ENCODE measurements at regions not wholly inside any gene's neighbourhood (a gene's known extent, or its start where the extent isn't known, plus 50 kb on each side); places are given as distances from the start of the nearest gene placed in this dataset.
A peak's percentile ranks its signal among the peaks of the same experiment; 100 is the strongest.
"Not testable (repeated sequence)": the region's sequence is repeated elsewhere in the genome, so short reads cannot be mapped to it uniquely, and the experiment has no call there.

GRCh38 chr2:161033059-161033660 is 127.1 kb upstream of the TANK start:
- no peak for DNase-seq

DNA sequence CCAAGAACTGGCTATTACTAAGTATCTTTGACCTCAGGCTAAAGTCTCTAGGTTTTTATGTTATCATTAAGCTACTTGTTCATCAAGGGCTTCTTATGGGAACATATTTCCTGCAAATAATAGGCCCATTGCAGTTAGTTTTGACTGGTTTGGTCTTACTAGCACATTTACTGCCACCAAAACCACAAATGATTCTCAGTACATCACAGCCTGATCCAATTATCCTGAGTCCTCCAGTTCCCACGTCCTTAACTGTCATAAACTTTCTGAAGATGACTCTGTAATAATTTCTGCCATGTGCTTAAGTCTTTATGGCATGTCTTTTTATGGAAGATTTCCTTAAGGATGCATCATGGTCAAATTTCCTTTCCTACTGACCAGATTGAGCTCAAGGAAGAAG is 123.3 kb upstream of the TANK start:
- no peak for DNase-seq

DNA sequence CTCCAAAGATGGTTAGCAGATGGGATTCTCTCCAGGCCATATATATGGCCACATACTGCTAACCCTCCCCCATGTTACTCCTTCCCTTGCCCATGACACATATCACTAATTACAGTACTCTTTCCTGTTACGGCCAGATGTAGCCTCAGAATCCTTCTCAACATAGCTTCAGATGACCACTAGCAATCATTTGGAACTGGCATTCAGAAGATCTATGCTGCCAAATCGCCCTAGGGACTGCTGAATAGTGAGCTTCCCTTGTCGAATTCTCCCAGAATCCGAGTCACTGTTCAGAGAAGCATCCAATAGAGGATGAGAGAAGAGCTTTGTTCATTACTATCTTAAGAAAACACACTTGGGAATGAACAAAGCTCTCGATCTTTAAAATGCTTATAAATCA is 121.2 kb upstream of the TANK start:
- no peak for DNase-seq

DNA sequence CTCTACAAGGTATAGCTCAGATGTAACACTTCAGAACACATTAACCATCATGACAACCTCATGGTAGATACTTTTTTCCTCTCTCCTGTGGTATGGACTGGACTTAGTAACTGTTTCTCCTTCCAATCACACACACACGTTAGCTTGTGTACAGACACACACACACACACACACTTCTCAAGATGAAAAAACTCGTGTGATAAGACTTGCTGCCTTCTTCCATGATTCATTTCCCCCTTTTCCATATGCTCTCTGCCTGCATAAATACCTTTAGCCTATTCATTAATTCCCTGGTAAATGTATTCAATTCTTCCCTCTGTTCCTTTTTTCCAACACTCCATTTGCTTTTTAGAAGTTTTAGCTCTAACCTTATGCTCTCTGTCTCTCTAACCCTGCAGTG is 118.9 kb upstream of the TANK start:
- DNase-seq, result no peak

GRCh38 chr2:161042990-161043625 is 117.1 kb upstream of the TANK start:
- DNase-seq, result no peak

DNA sequence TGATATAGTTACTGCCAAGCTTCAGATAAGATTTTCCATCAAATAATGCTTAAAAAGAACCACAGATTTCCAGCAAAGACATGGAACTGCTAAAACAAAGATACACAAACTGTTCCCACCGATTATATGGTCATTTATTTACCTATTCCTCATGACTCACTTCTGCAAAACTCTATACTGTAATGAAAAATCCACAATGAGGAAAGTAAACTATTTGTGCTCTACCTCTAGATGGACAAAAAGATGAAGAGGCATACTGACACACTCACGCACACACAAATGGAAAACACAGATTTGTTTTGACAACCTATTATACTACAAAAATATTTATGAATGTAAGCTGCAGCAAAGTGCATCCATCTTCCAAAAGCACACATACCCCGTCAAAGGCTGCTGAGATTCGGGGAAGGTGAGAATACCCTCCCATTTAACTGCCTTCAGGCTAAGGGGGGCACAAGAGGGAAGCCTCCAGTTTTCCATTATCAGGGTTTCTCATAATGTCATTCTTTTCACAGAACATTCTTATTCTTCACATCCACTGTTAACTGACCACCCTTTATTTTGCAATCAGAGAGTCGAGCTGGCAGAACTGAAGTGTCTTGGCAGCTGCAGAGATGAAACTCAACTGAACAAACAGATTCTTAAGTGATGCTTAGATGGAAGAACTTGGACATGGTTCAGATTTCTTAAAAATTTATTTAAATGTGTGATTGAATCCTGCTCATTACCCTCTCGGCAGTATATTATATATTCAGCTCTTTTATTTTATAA is 115.9 kb upstream of the TANK start:
- DNase-seq, result no peak

DNA sequence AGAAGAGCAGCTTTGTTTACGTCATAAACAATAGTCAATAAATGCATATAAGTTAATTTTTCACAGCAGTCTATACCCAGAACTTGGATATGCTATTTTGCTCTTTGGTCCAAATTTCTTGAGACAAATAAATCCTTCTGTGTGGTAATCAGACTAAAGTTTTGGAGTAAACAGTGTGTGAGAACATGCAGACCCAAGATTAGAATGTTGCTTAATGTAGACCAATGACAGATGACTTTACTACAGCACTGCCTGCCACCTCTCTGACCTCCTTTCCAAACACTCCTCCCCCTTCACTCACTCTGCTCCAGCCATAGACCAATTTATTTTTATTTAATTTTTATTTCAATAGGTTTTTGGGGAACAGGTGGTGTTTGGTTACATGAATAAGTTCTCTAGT is 115.3 kb upstream of the TANK start:
- no peak for DNase-seq

DNA sequence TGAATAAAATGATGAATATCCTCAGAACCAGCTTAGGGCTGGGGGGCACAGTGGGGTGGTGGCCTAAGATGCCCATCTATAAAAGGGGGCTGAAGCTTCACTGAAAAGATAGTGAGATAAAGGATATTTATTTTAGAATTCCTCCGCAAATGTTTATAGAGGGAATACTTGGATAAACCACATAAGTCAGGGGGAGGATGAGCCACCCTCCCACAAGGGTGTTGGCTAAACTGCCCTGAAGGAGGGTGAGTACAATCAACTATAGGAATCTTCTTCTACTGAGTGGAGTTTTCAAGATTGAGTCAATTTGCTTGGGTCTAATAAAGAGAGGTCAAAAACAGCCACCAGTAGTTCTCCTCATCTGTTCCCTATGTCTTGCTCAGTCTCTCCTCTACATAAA is 114.5 kb upstream of the TANK start:
- no peak for DNase-seq

DNA sequence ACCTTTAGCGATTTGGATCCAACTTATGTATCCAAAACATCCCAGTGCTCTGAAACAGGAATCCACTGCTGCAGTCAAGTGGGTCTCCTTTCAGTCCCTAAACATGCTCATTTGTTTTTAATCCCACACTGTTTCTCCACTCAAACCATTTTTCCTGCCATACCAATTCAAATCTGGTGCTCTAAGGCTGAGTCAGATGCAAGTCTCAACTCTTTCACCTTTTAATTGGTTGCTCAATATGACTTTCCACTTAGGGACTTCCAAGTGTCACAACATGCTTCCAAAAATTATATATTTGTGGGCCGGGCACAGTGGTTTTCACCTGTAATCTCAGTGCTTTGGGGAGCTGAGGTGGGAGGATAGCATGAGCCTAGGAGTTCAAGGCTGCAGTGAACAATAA is 113.4 kb upstream of the TANK start:
- DNase-seq, result no peak

DNA sequence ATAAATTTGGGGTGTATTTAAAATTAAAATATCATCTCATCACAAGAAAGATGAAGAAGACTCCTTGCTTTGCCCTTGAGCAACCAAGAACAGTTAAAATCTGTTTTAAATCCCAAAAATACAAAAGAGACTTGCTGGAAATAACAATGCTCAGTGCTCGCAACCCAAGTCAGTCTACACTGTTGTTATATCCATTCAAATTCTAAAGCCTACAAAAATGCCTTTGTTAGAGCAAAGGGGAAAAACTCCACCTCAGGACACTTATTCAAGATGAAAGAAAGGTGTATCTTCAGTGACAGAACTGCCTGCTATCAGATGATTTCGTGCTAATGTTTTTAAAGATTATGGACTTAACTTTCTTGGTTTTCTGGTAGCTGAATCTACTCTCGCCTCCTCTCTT is 111.9 kb upstream of the TANK start:
- no peak for DNase-seq

- DNase-seq, result no peak
Measured at GRCh38 chr2:161049559-161049958, 110.7 kb upstream of the TANK start.

GRCh38 chr2:161052214-161052613 is 108.0 kb upstream of the TANK start:
- DNase-seq, result no peak

DNA sequence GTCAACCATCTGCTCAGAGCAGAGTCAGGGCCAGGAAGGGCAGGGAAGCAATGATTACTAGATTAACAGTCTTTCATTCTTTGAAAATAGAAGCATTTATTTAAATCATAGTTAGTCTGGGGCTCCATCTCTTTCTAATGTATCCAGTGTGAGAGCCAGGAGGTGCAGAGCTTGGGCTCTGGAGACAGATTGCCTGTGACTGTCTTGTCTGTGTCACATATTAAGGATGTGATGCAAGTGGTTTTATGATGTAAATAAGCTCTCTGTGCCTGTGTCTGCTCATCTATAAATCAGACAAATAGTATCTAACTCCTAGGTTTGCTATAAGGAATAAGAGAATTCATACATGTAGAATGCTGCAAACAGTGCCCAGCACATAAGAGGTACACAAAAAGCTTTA is 104.9 kb upstream of the TANK start:
- DNase-seq, result no peak

GRCh38 chr2:161059388-161059787 is 100.8 kb upstream of the TANK start:
- no peak for DNase-seq

- no peak for DNase-seq
Measured at GRCh38 chr2:161061786-161062185, 98.4 kb upstream of the TANK start.

DNA sequence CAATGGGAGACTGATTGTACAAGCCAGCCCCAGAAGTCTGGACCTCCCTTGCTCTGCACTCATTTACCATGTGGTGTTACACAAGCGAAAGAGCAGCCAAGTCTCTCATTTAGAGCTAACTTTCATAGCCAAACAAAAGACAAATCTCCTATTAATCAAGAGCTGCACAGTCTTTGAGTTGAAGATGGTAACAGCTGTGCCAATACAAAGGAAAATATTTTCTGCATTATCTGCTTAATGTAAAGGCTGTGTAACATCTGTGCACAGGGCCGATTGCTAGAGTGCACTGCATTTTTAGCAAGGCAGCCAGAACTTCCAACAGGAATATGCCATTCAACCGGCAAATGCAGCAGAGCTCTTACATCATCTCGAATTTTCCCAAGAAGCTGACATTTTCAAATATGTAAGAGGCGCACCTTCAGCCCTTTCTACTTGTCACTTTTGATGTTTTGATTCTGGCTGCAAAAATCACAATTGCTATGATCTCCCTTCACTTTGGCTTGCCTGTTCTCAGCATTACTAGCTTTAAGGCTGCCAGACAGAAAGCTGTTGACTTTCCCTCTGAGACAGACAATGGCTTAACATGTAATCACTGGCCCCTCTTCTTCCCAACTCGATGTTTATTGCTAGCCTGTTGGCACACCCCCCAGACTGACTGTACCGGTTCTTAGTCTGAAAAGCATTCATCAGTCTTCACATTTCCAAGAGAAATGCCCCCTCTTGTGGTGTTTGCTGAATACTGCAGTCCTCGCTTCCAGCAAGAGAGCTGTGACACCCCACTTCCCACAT is 96.9 kb upstream of the TANK start:
- peak; percentile 66 to 67 for DNase-seq

DNA sequence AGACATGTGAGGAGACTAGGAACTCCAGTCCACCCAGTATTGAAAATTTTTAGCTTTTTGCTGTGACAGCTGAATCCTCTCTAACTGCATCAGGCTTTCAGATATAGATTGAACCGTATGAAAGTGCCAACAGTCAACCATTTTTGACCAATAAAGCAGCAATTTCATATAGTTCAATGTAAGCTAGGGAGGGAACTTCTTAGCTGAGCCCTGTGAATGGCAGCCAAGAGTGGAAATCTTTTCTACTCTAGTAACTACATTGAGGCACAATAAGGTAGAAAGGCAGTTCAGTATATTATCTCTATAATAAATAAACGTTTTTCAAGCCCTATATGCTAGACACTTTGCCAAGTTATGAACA is 96.3 kb upstream of the TANK start:
- DNase-seq, result no peak

DNA sequence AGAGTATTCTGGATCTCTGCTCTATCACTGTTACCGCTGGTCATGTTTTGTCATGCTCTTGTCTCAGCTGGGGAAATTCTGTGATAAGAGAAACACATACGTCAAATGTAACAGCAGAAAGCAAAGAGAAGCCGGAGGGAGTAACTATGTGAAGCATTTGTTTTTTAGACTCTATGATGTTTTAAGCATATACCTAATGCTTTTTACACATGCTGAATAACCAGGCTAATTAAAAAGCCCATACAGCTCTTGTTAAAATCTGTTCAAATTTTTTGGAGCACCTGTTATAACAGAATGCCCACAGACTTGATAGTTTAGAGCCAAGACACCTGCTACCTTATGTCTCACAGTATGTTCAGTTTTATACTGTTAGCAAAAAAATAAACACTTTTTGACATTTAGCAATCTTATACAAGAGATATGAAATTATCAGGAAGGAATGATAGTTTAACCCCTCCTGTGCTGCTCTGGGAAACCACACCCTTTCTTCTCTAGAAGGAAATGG is 92.3 kb upstream of the TANK start:
- no peak for DNase-seq

- DNase-seq, result no peak
Measured at GRCh38 chr2:161068670-161069069, 91.6 kb upstream of the TANK start.

- DNase-seq, result no peak
Measured at GRCh38 chr2:161070693-161071479, 89.3 kb upstream of the TANK start.

DNA sequence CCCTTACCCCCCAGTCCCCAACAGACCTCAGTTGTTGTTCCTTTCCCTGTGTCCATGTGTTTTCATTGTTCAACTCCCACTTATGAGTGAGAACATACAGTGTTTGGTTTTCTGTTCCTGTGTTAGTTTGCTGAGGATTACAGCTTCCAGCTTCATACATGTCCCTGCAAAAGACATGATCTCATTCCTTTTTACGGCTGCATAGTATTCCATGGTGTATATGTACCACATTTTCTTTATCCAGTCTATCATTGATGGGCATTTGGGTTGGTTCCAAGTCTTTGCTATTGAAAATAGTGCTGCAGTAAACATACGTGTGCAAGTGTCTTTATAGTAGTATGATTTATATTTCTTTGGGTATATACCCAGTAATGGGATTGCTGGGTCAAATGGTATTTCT is 87.8 kb upstream of the TANK start:
- DNase-seq, result not testable (repeated sequence)

- DNase-seq, result no peak
Measured at GRCh38 chr2:161075701-161076100, 84.5 kb upstream of the TANK start.

GRCh38 chr2:161076936-161077335 is 83.3 kb upstream of the TANK start:
- no peak for DNase-seq

Measured in activated CD4-positive, alpha-beta T cell treated with anti-CD3 and anti-CD28 coated beads, Interleukin-2, amount 50 U/mL, for 4 hours (primary cell).